ENCODE measurements at regions not wholly inside any gene's neighbourhood (a gene's known extent, or its start where the extent isn't known, plus 50 kb on each side); places are given as distances from the start of the nearest gene placed in this dataset.

DNA sequence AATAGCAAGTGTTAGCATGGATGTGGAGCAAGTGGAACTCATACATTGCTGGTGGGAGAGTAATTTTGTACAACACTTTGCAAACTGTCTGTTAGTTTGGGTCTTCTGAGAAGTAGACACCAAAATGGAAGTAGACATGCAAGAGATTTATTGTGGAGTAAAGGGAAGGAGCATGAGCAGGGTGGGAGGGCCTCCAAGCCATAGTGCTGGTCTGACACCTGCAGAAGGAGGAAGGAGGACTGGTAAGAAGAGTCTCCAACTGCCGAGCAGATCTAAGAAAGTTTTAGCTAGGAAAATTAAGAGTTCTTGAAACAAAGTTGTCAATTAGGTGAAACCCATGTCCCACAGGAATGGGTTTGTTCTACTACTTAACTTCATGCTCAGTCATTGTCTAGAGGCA, 64.0 kb upstream of the DDIT4L start:
- H3K4me1 ChIP-seq (ENCODE audit: insufficient read depth, low read length), result no peaks in the 10 kb centered on the region
- no peak overlapping the region for H3K27ac ChIP-seq (ENCODE audit: low read depth, low read length)
- H3K27me3 ChIP-seq (ENCODE audit: insufficient read depth, low read length), result no peaks in the 10 kb centered on the region
- no peak overlapping the region for H3K4me3 ChIP-seq (ENCODE audit: insufficient read depth, low read length)
- no peaks in the 10 kb centered on the region for H4K20me1 ChIP-seq (ENCODE audit: insufficient read depth, low read length)
- H2AFZ ChIP-seq (ENCODE audit: low read length), result no peak overlapping the region
- no peak for DNase-seq (ENCODE audit: insufficient read length, low spot score, missing footprints)
- no peaks in the 10 kb centered on the region for H3K36me3 ChIP-seq (ENCODE audit: insufficient read depth, low read length)
- TF ChIP-seq, protein P1, sequence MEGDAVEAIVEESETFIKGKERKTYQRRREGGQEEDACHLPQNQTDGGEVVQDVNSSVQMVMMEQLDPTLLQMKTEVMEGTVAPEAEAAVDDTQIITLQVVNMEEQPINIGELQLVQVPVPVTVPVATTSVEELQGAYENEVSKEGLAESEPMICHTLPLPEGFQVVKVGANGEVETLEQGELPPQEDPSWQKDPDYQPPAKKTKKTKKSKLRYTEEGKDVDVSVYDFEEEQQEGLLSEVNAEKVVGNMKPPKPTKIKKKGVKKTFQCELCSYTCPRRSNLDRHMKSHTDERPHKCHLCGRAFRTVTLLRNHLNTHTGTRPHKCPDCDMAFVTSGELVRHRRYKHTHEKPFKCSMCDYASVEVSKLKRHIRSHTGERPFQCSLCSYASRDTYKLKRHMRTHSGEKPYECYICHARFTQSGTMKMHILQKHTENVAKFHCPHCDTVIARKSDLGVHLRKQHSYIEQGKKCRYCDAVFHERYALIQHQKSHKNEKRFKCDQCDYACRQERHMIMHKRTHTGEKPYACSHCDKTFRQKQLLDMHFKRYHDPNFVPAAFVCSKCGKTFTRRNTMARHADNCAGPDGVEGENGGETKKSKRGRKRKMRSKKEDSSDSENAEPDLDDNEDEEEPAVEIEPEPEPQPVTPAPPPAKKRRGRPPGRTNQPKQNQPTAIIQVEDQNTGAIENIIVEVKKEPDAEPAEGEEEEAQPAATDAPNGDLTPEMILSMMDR (IDR thresholded peaks at IDR 0.05; ENCODE audit: extremely low read depth, low read depth, low read length), result no peak
- no peak overlapping the region for H3K4me2 ChIP-seq (ENCODE audit: insufficient read depth, low read length)
- H3K79me2 ChIP-seq (ENCODE audit: insufficient read depth, low read length), result no peaks in the 10 kb centered on the region
- no peaks in the 10 kb centered on the region for H3K9me3 ChIP-seq (ENCODE audit: low read depth, low read length)

DNA sequence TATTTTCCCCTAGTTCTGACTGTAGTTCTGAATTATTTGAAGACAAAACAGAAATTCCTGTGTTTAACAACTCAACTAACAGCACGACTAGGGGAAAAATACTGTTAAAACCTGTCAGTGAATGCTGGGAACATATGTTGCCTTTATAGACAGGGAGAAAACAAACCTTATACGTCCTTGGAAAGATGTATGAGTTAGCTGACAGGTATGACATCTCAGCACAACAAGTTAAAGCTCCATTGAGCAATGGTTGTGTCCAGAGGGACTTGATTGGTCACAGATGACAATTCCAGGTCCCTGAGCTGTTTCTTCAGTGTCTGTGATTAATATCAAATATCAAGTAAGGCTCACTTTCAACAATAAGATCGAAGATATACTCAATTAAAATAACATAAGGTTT, 58.2 kb upstream of the DDIT4L start:
- Histone ChIP-seq H3K4me1 (ENCODE audit: insufficient read depth, low read length) (no peaks in the 10 kb centered on the region), H3K4me3 (ENCODE audit: insufficient read depth, low read length) (no peak overlapping the region), H3K4me2 (ENCODE audit: insufficient read depth, low read length) (no peak overlapping the region), H3K9me3 (ENCODE audit: low read depth, low read length) (no peaks in the 10 kb centered on the region), H2AFZ (ENCODE audit: low read length) (no peak overlapping the region), H3K27me3 (ENCODE audit: insufficient read depth, low read length) (no peaks in the 10 kb centered on the region), H3K27ac (ENCODE audit: low read depth, low read length) (no peak overlapping the region), H3K79me2 (ENCODE audit: insufficient read depth, low read length) (no peaks in the 10 kb centered on the region), H3K36me3 (ENCODE audit: insufficient read depth, low read length) (no peaks in the 10 kb centered on the region), H4K20me1 (ENCODE audit: insufficient read depth, low read length) (no peaks in the 10 kb centered on the region)
- TF ChIP-seq, protein P1 (IDR thresholded peaks at IDR 0.05; ENCODE audit: extremely low read depth, low read depth, low read length), result no peak
- DNase-seq (ENCODE audit: insufficient read length, low spot score, missing footprints), result no peak

DNA sequence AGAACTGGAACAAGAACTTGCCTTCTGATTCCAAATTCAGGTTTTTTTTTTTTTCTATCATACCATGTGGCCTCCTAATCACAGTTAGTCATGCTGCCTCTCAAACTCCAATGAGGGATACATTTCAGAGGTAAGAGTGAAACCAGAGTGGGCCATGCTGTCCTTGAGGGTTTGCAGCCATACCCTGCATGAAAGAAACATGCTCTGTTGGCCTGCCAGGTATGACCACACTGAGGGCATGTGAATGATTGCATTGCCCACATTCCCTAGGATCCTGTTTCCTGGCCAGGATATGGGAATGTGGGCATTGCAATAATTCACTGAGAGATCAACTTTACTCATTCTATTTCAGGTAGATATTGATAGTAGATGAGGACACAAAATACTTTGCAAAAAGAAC, 56.4 kb upstream of the DDIT4L start:
- TF ChIP-seq, protein P1 (IDR thresholded peaks at IDR 0.05; ENCODE audit: extremely low read depth, low read depth, low read length), result no peak
- DNase-seq (ENCODE audit: insufficient read length, low spot score, missing footprints), result peak; percentile 4
- no peak overlapping the region for H3K4me2 ChIP-seq (ENCODE audit: insufficient read depth, low read length)
- H3K9me3 ChIP-seq (ENCODE audit: low read depth, low read length), result no peaks in the 10 kb centered on the region
- H3K79me2 ChIP-seq (ENCODE audit: insufficient read depth, low read length), result no peaks in the 10 kb centered on the region
- no peaks in the 10 kb centered on the region for H3K4me1 ChIP-seq (ENCODE audit: insufficient read depth, low read length)
- no peak overlapping the region for H3K4me3 ChIP-seq (ENCODE audit: insufficient read depth, low read length)
- H4K20me1 ChIP-seq (ENCODE audit: insufficient read depth, low read length), result no peaks in the 10 kb centered on the region
- no peak overlapping the region for H3K27ac ChIP-seq (ENCODE audit: low read depth, low read length)
- no peaks in the 10 kb centered on the region for H3K36me3 ChIP-seq (ENCODE audit: insufficient read depth, low read length)
- H3K27me3 ChIP-seq (ENCODE audit: insufficient read depth, low read length), result no peaks in the 10 kb centered on the region
- no peak overlapping the region for H2AFZ ChIP-seq (ENCODE audit: low read length)

DNA sequence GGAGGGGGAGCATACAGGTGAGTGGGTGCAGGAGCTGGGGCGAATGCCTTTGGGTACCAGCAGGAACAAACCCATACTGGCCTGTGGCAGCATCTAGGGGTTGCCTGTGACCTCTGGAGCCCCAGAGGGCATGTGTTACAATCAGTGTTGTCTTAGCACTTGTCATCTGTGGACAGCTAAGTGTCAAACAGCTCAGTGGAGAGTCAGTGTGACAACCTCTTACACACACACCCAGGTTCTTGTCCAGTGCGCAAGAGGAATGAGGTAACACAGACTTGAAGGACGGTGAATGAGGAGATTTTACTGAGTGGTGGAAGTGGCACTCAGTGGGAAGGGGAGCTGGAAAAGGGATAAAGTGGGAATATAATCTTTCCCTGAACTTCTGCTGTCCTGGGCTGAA, 54.1 kb upstream of the DDIT4L start:
- no peaks in the 10 kb centered on the region for H3K36me3 ChIP-seq (ENCODE audit: insufficient read depth, low read length)
- H3K4me2 ChIP-seq (ENCODE audit: insufficient read depth, low read length), result no peak overlapping the region
- no peaks in the 10 kb centered on the region for H3K79me2 ChIP-seq (ENCODE audit: insufficient read depth, low read length)
- no peak overlapping the region for H2AFZ ChIP-seq (ENCODE audit: low read length)
- TF ChIP-seq, protein P1 (IDR thresholded peaks at IDR 0.05; ENCODE audit: extremely low read depth, low read depth, low read length), result no peak
- no peak overlapping the region for H3K27ac ChIP-seq (ENCODE audit: low read depth, low read length)
- H4K20me1 ChIP-seq (ENCODE audit: insufficient read depth, low read length), result no peaks in the 10 kb centered on the region
- no peaks in the 10 kb centered on the region for H3K4me1 ChIP-seq (ENCODE audit: insufficient read depth, low read length)
- H3K4me3 ChIP-seq (ENCODE audit: insufficient read depth, low read length), result no peak overlapping the region
- no peaks in the 10 kb centered on the region for H3K27me3 ChIP-seq (ENCODE audit: insufficient read depth, low read length)
- H3K9me3 ChIP-seq (ENCODE audit: low read depth, low read length), result no peaks in the 10 kb centered on the region
- DNase-seq (ENCODE audit: insufficient read length, low spot score, missing footprints), result no peak
